ENCODE measurements at regions not wholly inside any gene's neighbourhood (a gene's known extent, or its start where the extent isn't known, plus 50 kb on each side); places are given as distances from the start of the nearest gene placed in this dataset.

DNA sequence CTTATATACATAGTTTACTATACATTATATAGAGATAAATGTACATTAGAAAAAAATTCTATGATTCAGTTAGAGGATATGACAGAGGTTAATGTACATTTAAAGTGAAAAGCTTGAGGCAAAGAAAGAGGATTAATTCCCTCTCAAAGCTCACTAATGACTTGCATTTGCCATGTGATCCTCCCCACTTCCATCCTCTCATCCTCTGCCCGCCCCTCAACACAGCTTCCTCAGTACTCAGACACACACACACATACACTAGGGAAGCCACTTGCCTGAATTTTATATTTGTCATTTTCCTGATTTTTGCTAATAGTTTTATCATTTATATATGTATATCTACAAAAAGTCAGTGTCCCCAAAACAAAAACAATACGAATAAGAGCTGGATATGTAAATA is 764.5 kb downstream of the EFNA5 start:
- H3K27ac ChIP-seq: no peak overlapping the region
- TF ChIP-seq, protein P1, sequence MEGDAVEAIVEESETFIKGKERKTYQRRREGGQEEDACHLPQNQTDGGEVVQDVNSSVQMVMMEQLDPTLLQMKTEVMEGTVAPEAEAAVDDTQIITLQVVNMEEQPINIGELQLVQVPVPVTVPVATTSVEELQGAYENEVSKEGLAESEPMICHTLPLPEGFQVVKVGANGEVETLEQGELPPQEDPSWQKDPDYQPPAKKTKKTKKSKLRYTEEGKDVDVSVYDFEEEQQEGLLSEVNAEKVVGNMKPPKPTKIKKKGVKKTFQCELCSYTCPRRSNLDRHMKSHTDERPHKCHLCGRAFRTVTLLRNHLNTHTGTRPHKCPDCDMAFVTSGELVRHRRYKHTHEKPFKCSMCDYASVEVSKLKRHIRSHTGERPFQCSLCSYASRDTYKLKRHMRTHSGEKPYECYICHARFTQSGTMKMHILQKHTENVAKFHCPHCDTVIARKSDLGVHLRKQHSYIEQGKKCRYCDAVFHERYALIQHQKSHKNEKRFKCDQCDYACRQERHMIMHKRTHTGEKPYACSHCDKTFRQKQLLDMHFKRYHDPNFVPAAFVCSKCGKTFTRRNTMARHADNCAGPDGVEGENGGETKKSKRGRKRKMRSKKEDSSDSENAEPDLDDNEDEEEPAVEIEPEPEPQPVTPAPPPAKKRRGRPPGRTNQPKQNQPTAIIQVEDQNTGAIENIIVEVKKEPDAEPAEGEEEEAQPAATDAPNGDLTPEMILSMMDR (IDR thresholded peaks at IDR 0.05): no peak
- H3K9me3 ChIP-seq: no peaks in the 10 kb centered on the region
- no peaks in the 10 kb centered on the region for H3K27me3 ChIP-seq
- no peak for DNase-seq (ENCODE audit: low spot score)
- no peaks in the 10 kb centered on the region for H3K36me3 ChIP-seq
- no peak overlapping the region for H3K4me3 ChIP-seq
- H3K4me1 ChIP-seq: no peaks in the 10 kb centered on the region

DNA sequence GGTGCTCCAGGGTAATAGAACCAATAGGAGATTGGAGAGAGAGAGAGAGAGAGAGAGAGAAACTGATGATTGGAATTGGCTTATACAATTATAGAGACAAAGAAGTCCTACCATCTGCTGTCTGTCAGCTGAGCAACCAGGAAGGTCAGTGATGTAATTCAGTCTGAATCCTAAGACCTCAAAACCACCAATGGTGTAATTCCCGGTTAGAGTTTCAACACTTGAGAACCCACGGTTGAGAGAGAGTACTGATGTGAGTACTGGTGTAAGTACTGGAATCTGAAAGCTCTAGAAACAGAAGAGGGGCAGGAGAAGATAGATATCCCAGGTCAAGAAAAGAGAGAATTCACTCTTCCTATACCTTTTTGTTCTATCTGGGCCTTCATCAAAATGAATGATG is 775.8 kb downstream of the EFNA5 start:
- TF ChIP-seq, protein P1 (IDR thresholded peaks at IDR 0.05): no peak
- Histone ChIP-seq H3K9me3 (no peaks in the 10 kb centered on the region), H3K27me3 (no peaks in the 10 kb centered on the region), H3K36me3 (no peaks in the 10 kb centered on the region), H3K4me1 (peaks cover 0 to 7% of the 10 kb centered on the region in 2 donors), H3K4me3 (no peak overlapping the region), H3K27ac (no peak overlapping the region)
- no peak for DNase-seq (ENCODE audit: low spot score)

DNA sequence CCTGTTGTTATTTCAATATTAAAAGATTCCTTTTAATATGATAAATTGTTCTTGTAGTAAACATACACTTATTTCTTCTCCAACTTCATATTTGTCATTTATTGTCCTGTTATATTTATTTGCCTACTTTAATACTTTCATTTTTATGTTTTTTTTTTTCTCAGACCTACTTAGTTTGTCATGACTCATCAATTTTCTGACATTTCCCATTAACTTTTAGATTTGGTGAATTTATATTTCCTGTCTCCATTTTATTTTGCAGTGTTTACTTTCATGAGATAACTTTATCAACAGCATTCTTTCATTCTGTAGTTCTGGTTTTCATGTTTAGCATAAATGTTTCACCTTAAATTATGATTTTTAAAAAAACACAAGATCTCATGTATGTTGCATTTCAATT is 788.7 kb downstream of the EFNA5 start:
- Histone ChIP-seq H3K9me3 (no peaks in the 10 kb centered on the region), H3K27me3 (no peaks in the 10 kb centered on the region), H3K4me1 (no peaks in the 10 kb centered on the region), H3K27ac (no peak overlapping the region), H3K4me3 (no peak overlapping the region), H3K36me3 (no peaks in the 10 kb centered on the region)
- TF ChIP-seq, protein P1 (IDR thresholded peaks at IDR 0.05): no peak
- no peak for DNase-seq (ENCODE audit: low spot score)

DNA sequence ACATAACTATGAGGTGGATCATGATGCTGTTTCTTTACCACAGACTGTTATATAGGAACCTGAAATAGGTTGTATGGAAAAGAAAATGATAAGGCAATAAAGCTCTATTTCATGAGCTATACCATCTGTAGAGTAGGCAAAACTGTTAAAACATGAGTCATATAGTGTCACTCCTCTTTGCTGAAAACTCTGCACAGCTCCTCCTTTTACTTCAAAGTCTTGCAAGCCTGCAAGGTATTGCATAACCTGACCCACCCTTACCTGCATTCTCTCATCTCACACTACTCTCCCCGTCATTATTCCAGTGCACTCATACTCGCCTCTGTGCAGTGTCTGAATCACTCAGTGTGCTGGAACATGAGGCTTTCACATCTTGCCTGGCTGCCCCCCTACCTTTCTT is 790.1 kb downstream of the EFNA5 start:
- TF ChIP-seq, protein P1 (IDR thresholded peaks at IDR 0.05): no peak
- no peak for DNase-seq (ENCODE audit: low spot score)
- Histone ChIP-seq H3K9me3 (no peaks in the 10 kb centered on the region), H3K4me3 (no peak overlapping the region), H3K4me1 (no peaks in the 10 kb centered on the region), H3K36me3 (no peaks in the 10 kb centered on the region), H3K27me3 (no peaks in the 10 kb centered on the region), H3K27ac (no peak overlapping the region)

DNA sequence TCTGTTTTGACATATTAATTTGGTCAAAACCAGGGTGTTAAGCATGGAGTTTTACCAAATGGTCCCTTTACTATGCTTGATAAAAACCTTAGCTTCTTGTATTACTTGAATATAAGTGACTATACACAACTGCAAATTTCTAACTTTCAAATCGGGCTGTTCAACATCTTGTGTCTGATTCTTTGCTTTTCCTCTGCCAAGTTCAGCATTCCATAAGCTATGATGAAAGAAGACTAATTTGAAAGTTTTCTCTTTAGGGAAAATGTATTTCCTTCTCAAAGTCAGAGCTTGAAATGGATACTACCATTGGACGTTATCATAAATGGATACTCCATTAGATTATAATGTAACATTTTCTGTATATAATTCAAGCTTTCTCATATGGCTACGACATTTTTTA is 792.9 kb downstream of the EFNA5 start:
- Histone ChIP-seq H3K4me1 (no peaks in the 10 kb centered on the region), H3K27ac (no peak overlapping the region), H3K27me3 (no peaks in the 10 kb centered on the region), H3K36me3 (no peaks in the 10 kb centered on the region), H3K9me3 (no peaks in the 10 kb centered on the region), H3K4me3 (no peak overlapping the region)
- DNase-seq (ENCODE audit: low spot score): no peak
- TF ChIP-seq, protein P1 (IDR thresholded peaks at IDR 0.05): no peak

DNA sequence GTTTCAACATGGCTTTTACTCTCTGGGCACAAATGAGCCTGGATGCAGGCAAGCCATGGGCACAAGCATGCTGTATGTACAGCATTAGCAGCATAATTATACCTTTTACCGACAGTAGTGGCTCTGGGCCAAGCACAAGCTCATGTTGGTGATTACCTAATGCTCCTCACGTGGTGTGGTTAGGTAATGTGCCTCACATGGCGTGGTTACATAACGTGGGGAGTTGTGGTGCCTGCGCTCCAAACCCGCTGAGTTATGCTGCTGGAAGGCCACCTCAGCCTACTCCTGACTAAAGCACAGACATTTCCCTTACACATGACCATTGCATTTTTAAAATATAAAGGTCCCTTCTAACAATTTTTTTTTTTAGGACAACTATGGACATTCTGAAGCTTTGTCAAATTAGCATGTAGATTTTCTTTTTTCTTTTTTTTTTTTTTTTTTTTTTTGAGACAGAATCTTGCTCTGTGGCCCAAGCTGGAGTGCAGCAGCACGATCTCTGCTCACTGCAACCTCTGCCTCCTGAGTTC is 794.0 kb downstream of the EFNA5 start:
- Histone ChIP-seq H3K36me3 (no peaks in the 10 kb centered on the region), H3K27ac (no peak overlapping the region), H3K4me3 (no peak overlapping the region), H3K4me1 (no peaks in the 10 kb centered on the region), H3K27me3 (no peaks in the 10 kb centered on the region), H3K9me3 (no peaks in the 10 kb centered on the region)
- TF ChIP-seq, protein P1 (IDR thresholded peaks at IDR 0.05): no peak
- no peak for DNase-seq (ENCODE audit: low spot score)
